ENCODE measurements at regions not wholly inside any gene's neighbourhood (a gene's known extent, or its start where the extent isn't known, plus 50 kb on each side); places are given as distances from the start of the nearest gene placed in this dataset.

GRCh38 chr1:184911830-184912229, 62.5 kb downstream of the NIBAN1 start:
- no peak overlapping the region for H3K4me3 ChIP-seq
- no peaks in the 10 kb centered on the region for H3K4me1 Mint-ChIP-seq
- DNase-seq (ENCODE audit: low spot score) (no peak), ATAC-seq (no peak)
- no peaks in the 10 kb centered on the region for H3K9me2 ChIP-seq (ENCODE audit: insufficient read depth)
- peaks cover 3% of the 10 kb centered on the region for H3K27me3 Mint-ChIP-seq (ENCODE audit: insufficient read depth, low read depth, poor library complexity)
- no peaks in the 10 kb centered on the region for H3F3A ChIP-seq (replicated peaks; ENCODE audit: low read depth)
- H3K4me3 Mint-ChIP-seq: no peak overlapping the region
- H3K4me1 ChIP-seq (ENCODE audit: insufficient read depth): no peaks in the 10 kb centered on the region
- no peak overlapping the region for H3K27ac Mint-ChIP-seq
- no peaks in the 10 kb centered on the region for H3K36me3 Mint-ChIP-seq (ENCODE audit: low read depth)
- H3K27me3 ChIP-seq (ENCODE audit: insufficient read depth): no peaks in the 10 kb centered on the region
- no peaks in the 10 kb centered on the region for H3K36me3 ChIP-seq (ENCODE audit: insufficient read depth)
- no peak overlapping the region for H3K27ac ChIP-seq (ENCODE audit: low read depth)
- TF ChIP-seq EZH2 (IDR thresholded peaks at IDR 0.05; ENCODE audit: low read depth, unreplicated experiment) (no peak), ZNF114 (CRISPR knock-in tag; IDR thresholded peaks at IDR 0.05) (no peak), ZNF462 (CRISPR knock-in tag; IDR thresholded peaks at IDR 0.05) (no peak), REST (IDR thresholded peaks at IDR 0.05; ENCODE audit: unreplicated experiment) (no peak), STAT1 (IDR thresholded peaks at IDR 0.05; ENCODE audit: unreplicated experiment) (no peak), POLR2AphosphoS5 (IDR thresholded peaks at IDR 0.05; ENCODE audit: low read depth) (no peak), EZH2phosphoT487 (IDR thresholded peaks at IDR 0.05; ENCODE audit: unreplicated experiment) (no peak), ETS1 (IDR thresholded peaks at IDR 0.05) (no peak), ZNF331 (CRISPR knock-in tag; IDR thresholded peaks at IDR 0.05; ENCODE audit: low read depth) (no peak), CREB1 (CRISPR knock-in tag; IDR thresholded peaks at IDR 0.05; ENCODE audit: low read depth) (no peak), NANOG (IDR thresholded peaks at IDR 0.05; ENCODE audit: borderline replicate concordance) (no peak), CTCF (conservative IDR thresholded peaks at IDR 0.05; ENCODE audit: low read depth in 2 of 2) (no peak), JUNB (IDR thresholded peaks at IDR 0.05; ENCODE audit: unreplicated experiment) (no peak)
- H3K79me2 ChIP-seq (replicated peaks; ENCODE audit: insufficient read depth): no peaks in the 10 kb centered on the region
- H2AFZ ChIP-seq: no peak overlapping the region
- no peak overlapping the region for H3K4me2 ChIP-seq
- H4K20me1 ChIP-seq (replicated peaks; ENCODE audit: insufficient read depth): no peaks in the 10 kb centered on the region
- no peaks in the 10 kb centered on the region for H3K9me3 Mint-ChIP-seq
